Uterus (tissue), 3 donors: ENCODE measurements at regions not wholly inside any gene's neighbourhood (a gene's known extent, or its start where the extent isn't known, plus 50 kb on each side); places are given as distances from the start of the nearest gene placed in this dataset.

Experiments
- DNase-seq, 2 donors: peaks; one replicate each; pipeline ENCODE4 v3.0.0-alpha.2; 2019 to 2020
- H3K27ac ChIP-seq, 2 donors: fragments of 200-600 bp; sonication (generic); 1 replicate in 1 of 2; 2 replicates in 1 of 2; pipeline ENCODE4 v1.5.1; 2016 to 2018
- H3K27me3 ChIP-seq, 2 donors: fragments of 200-600 bp; sonication (generic); one replicate each; pipeline ENCODE4 v1.5.1; 2018 to 2019; ENCODE audit warnings: control low read depth in 1 of 2
- H3K36me3 ChIP-seq, 2 donors: fragments of 200-600 bp; sonication (generic); one replicate each; pipeline ENCODE4 v1.5.1; 2019; ENCODE audit warnings: control low read depth in 1 of 2
- H3K4me1 ChIP-seq, 2 donors: fragments of 200-600 bp; sonication (generic); one replicate each; pipeline ENCODE4 v1.5.1; 2018 to 2019; ENCODE audit warnings: control low read depth in 1 of 2
- H3K4me3 ChIP-seq, 2 donors: fragments of 200-600 bp; sonication (generic); 1 replicate in 1 of 2; 2 replicates in 1 of 2; pipeline ENCODE4 v1.5.1; 2018 to 2019; ENCODE audit warnings: mild to moderate bottlenecking in 1 of 2
- H3K9me3 ChIP-seq, 2 donors: fragments of 200-600 bp; sonication (generic); one replicate each; pipeline ENCODE4 v1.5.1; 2019; ENCODE audit warnings: control low read depth in 1 of 2
- POLR2A ChIP-seq, 2 donors: fragments of 450-650 bp; IDR thresholded peaks; one replicate each; pipeline ENCODE4 v1.6.1; 2016; ENCODE audit warnings: antibody characterized with exemption in 2 of 2, mild to moderate bottlenecking in 1 of 2, moderate library complexity in 1 of 2
- intact Hi-C: fragments of 100-400 bp; cut with DNase I; formaldehyde crosslinking; loops from one replicate; pipeline ENCODE4 v1.15.1; 2023; ENCODE audit warnings: low total_unique reads
- TF ChIP-seq, protein P1 (sequence below), 4 experiments: fragments of 200-600 bp in 2 of 4; fragments of 450-650 bp in 2 of 4; sonication (generic) in 2 of 4; IDR thresholded peaks; one replicate each; pipeline ENCODE4 v1.5.1; 2016 to 2019; ENCODE audit warnings: antibody characterized with exemption in 4 of 4, mild to moderate bottlenecking in 2 of 4, moderate library complexity in 1 of 4
- donor health status: DM: yes; HTN: yes; CAD: no.

- no peak for TF ChIP-seq POLR2A (IDR thresholded peaks at IDR 0.05)
- TF ChIP-seq, protein P1, sequence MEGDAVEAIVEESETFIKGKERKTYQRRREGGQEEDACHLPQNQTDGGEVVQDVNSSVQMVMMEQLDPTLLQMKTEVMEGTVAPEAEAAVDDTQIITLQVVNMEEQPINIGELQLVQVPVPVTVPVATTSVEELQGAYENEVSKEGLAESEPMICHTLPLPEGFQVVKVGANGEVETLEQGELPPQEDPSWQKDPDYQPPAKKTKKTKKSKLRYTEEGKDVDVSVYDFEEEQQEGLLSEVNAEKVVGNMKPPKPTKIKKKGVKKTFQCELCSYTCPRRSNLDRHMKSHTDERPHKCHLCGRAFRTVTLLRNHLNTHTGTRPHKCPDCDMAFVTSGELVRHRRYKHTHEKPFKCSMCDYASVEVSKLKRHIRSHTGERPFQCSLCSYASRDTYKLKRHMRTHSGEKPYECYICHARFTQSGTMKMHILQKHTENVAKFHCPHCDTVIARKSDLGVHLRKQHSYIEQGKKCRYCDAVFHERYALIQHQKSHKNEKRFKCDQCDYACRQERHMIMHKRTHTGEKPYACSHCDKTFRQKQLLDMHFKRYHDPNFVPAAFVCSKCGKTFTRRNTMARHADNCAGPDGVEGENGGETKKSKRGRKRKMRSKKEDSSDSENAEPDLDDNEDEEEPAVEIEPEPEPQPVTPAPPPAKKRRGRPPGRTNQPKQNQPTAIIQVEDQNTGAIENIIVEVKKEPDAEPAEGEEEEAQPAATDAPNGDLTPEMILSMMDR (IDR thresholded peaks at IDR 0.05): no peak
- Histone ChIP-seq H3K27me3 (no peaks in the 10 kb centered on the region), H3K4me3 (no peak overlapping the region), H3K9me3 (no peaks in the 10 kb centered on the region), H3K36me3 (no peaks in the 10 kb centered on the region), H3K4me1 (no peaks in the 10 kb centered on the region), H3K27ac (no peak overlapping the region)
- no peak for DNase-seq
- intact Hi-C loops: no loop called here
Observed at GRCh38 chr12:77116277-77116676, 50.9 kb upstream of the E2F7 start.

- Histone ChIP-seq H3K27ac (no peak overlapping the region), H3K27me3 (no peaks in the 10 kb centered on the region), H3K9me3 (no peaks in the 10 kb centered on the region), H3K4me3 (no peak overlapping the region), H3K36me3 (no peaks in the 10 kb centered on the region), H3K4me1 (no peaks in the 10 kb centered on the region)
- no peak for TF ChIP-seq POLR2A (IDR thresholded peaks at IDR 0.05)
- TF ChIP-seq, protein P1 (IDR thresholded peaks at IDR 0.05): no peak
- intact Hi-C loops: no loop called here
- DNase-seq: no peak
Observed at GRCh38 chr12:77115471-77115870, 50.1 kb upstream of the E2F7 start.
